ENCODE measurements at regions not wholly inside any gene's neighbourhood (a gene's known extent, or its start where the extent isn't known, plus 50 kb on each side); places are given as distances from the start of the nearest gene placed in this dataset.

- H3K23me2 ChIP-seq (ENCODE audit: insufficient read length, low read depth, low read length, poor library complexity, severe bottlenecking): no peaks in the 10 kb centered on the region
- no peak overlapping the region for H3K4me3 Mint-ChIP-seq
- H4K91ac ChIP-seq (ENCODE audit: insufficient read length, low read depth, low read length): no peak overlapping the region
- no peak overlapping the region for H4K5ac ChIP-seq (ENCODE audit: insufficient read length, low read depth, low read length)
- H3T11ph ChIP-seq (ENCODE audit: low read length): no peak overlapping the region
- H3K4me2 ChIP-seq (ENCODE audit: insufficient read depth, insufficient read length, low read length): no peak overlapping the region
- H3K27ac Mint-ChIP-seq: no peak overlapping the region
- H3K27me3 Mint-ChIP-seq (ENCODE audit: low read depth): no peaks in the 10 kb centered on the region; the same call in 1 of the 2 replicates
- no peaks in the 10 kb centered on the region for H3K27me3 ChIP-seq (ENCODE audit: insufficient read depth, low read length)
- H4K20me1 ChIP-seq (ENCODE audit: control insufficient read depth, insufficient read depth, insufficient read length): no peaks in the 10 kb centered on the region
- no peak overlapping the region for H3K27ac ChIP-seq (ENCODE audit: insufficient read length, low read depth, low read length)
- no peaks in the 10 kb centered on the region for H3K9me3 ChIP-seq (ENCODE audit: control insufficient read depth, low read depth, low read length)
- no CpG with 5 or more reads among the region's 12 CpGs for WGBS (ENCODE audit: extremely low coverage, insufficient read length, low lambda C conversion rate)
- no peak overlapping the region for H3K14ac ChIP-seq (ENCODE audit: insufficient read depth, low read length)
- no peak overlapping the region for H2BK20ac ChIP-seq (ENCODE audit: low read depth, low read length, poor library complexity, severe bottlenecking)
- H2BK12ac ChIP-seq (ENCODE audit: insufficient read length, low read depth, low read length): no peak overlapping the region
- no peak overlapping the region for H3K56ac ChIP-seq (ENCODE audit: insufficient read length, low read depth, low read length)
- no peak for TF ChIP-seq CTCF (conservative IDR thresholded peaks at IDR 0.05)
- H3K9me3 Mint-ChIP-seq: no peaks in the 10 kb centered on the region
- no peak overlapping the region for H4K8ac ChIP-seq (replicated peaks; ENCODE audit: insufficient read length, low read depth, low read length)
- no peak overlapping the region for H3K9ac ChIP-seq (ENCODE audit: extremely low read depth, insufficient read length, low read length)
- H2BK120ac ChIP-seq (ENCODE audit: low read depth, low read length, poor library complexity, severe bottlenecking): no peak overlapping the region
- peaks cover 15% of the 10 kb centered on the region in 2 experiments for H3K4me1 Mint-ChIP-seq
- no peaks in the 10 kb centered on the region for H3K79me2 ChIP-seq (ENCODE audit: insufficient read depth, low read length)
- H2AK5ac ChIP-seq (ENCODE audit: insufficient read length, low read length): no peak overlapping the region
- no peaks in the 10 kb centered on the region for H3K4me1 ChIP-seq (ENCODE audit: insufficient read depth, low read length)
- no peaks in the 10 kb centered on the region for H3K79me1 ChIP-seq (ENCODE audit: insufficient read depth, low read depth, low read length, poor library complexity, severe bottlenecking)
- H3K4ac ChIP-seq (ENCODE audit: low read depth, low read length): no peak overlapping the region
- H2BK15ac ChIP-seq (ENCODE audit: low read depth, low read length): no peak overlapping the region
- no peak overlapping the region for H3K18ac ChIP-seq (ENCODE audit: insufficient read length, low read depth, low read length)
- DNase-seq: no peak
- H2AFZ ChIP-seq (ENCODE audit: low read length): no peak overlapping the region
- no peaks in the 10 kb centered on the region for H3K36me3 Mint-ChIP-seq (ENCODE audit: insufficient read depth in 1 of 3, low read depth in 3 of 3)
- no peak overlapping the region for H3K23ac ChIP-seq (ENCODE audit: insufficient read length, low read depth, low read length)
- no peak overlapping the region for H2BK5ac ChIP-seq (ENCODE audit: insufficient read length, low read length)
These were observed 114.3 kb upstream of the SERP2 start for GRCh38 chr13:44259045-44260027.

All from H9 (cell line).